ENCODE measurements at regions not wholly inside any gene's neighbourhood (a gene's known extent, or its start where the extent isn't known, plus 50 kb on each side); places are given as distances from the start of the nearest gene placed in this dataset.
"Not testable (repeated sequence)": the region's sequence is repeated elsewhere in the genome, so short reads cannot be mapped to it uniquely, and the experiment has no call there.

- Histone ChIP-seq H3K4me3 (ENCODE audit: insufficient read depth, low read depth, low read length) (no peak overlapping the region), H3K27me3 (ENCODE audit: control insufficient read depth, insufficient read depth, low read length) (no peaks in the 10 kb centered on the region), H3K36me3 (replicated peaks; ENCODE audit: control insufficient read depth, insufficient read depth, low read length) (no peaks in the 10 kb centered on the region)
- no peak for DNase-seq
These were observed 1339.1 kb downstream of the OLFM4 start for GRCh38 chr13:54367639-54368271.

- Histone ChIP-seq H3K4me3 (ENCODE audit: insufficient read depth, low read depth, low read length) (no peak overlapping the region), H3K36me3 (replicated peaks; ENCODE audit: control insufficient read depth, insufficient read depth, low read length) (no peaks in the 10 kb centered on the region), H3K27me3 (ENCODE audit: control insufficient read depth, insufficient read depth, low read length) (no peaks in the 10 kb centered on the region)
- no peak for DNase-seq
These were observed 1339.8 kb downstream of the OLFM4 start for GRCh38 chr13:54368387-54368786.

GRCh38 chr13:54373211-54373610 lies 1344.6 kb downstream of the OLFM4 start:
- no peaks in the 10 kb centered on the region for H3K36me3 ChIP-seq (replicated peaks; ENCODE audit: control insufficient read depth, insufficient read depth, low read length)
- DNase-seq = peak; percentile 31
- H3K4me3 ChIP-seq (ENCODE audit: insufficient read depth, low read depth, low read length) = no peak overlapping the region
- no peaks in the 10 kb centered on the region for H3K27me3 ChIP-seq (ENCODE audit: control insufficient read depth, insufficient read depth, low read length)

GRCh38 chr13:54379461-54379860 lies 1350.8 kb downstream of the OLFM4 start:
- peaks cover 4% of the 10 kb centered on the region for H3K27me3 ChIP-seq (ENCODE audit: control insufficient read depth, insufficient read depth, low read length)
- H3K4me3 ChIP-seq (ENCODE audit: insufficient read depth, low read depth, low read length) = no peak overlapping the region
- H3K36me3 ChIP-seq (replicated peaks; ENCODE audit: control insufficient read depth, insufficient read depth, low read length) = no peaks in the 10 kb centered on the region
- no peak for DNase-seq

- peak; percentile 41 for DNase-seq
- Histone ChIP-seq H3K4me3 (ENCODE audit: insufficient read depth, low read depth, low read length) (no peak overlapping the region), H3K27me3 (ENCODE audit: control insufficient read depth, insufficient read depth, low read length) (peaks cover 36% of the 10 kb centered on the region)
These were observed 1355.0 kb downstream of the OLFM4 start for GRCh38 chr13:54383604-54384003.

GRCh38 chr13:54387625-54388024 lies 1359.0 kb downstream of the OLFM4 start:
- Histone ChIP-seq H3K36me3 (replicated peaks; ENCODE audit: control insufficient read depth, insufficient read depth, low read length) (no peaks in the 10 kb centered on the region), H3K4me3 (ENCODE audit: insufficient read depth, low read depth, low read length) (no peak overlapping the region), H3K27me3 (ENCODE audit: control insufficient read depth, insufficient read depth, low read length) (peaks cover 45% of the 10 kb centered on the region)
- peak; percentile 24 for DNase-seq

More at GRCh38 chr13:54383604-54384003, 1355.0 kb downstream of the OLFM4 start:
- no peaks in the 10 kb centered on the region for H3K36me3 ChIP-seq (replicated peaks; ENCODE audit: control insufficient read depth, insufficient read depth, low read length)

GRCh38 chr13:54390841-54391240 lies 1362.2 kb downstream of the OLFM4 start:
- Histone ChIP-seq H3K36me3 (replicated peaks; ENCODE audit: control insufficient read depth, insufficient read depth, low read length) (no peaks in the 10 kb centered on the region), H3K27me3 (ENCODE audit: control insufficient read depth, insufficient read depth, low read length) (peaks cover 31% of the 10 kb centered on the region), H3K4me3 (ENCODE audit: insufficient read depth, low read depth, low read length) (no peak overlapping the region)
- no peak for DNase-seq

GRCh38 chr13:54394085-54394700 lies 1365.6 kb downstream of the OLFM4 start:
- Histone ChIP-seq H3K27me3 (ENCODE audit: control insufficient read depth, insufficient read depth, low read length) (peaks cover 4% of the 10 kb centered on the region; the same call in 1 of the 2 replicates), H3K36me3 (replicated peaks; ENCODE audit: control insufficient read depth, insufficient read depth, low read length) (no peaks in the 10 kb centered on the region), H3K4me3 (ENCODE audit: insufficient read depth, low read depth, low read length) (no peak overlapping the region)
- no peak for DNase-seq

GRCh38 chr13:54394908-54395307 lies 1366.3 kb downstream of the OLFM4 start:
- no peak for DNase-seq
- Histone ChIP-seq H3K27me3 (ENCODE audit: control insufficient read depth, insufficient read depth, low read length) (peaks cover 2% of the 10 kb centered on the region; the same call in 1 of the 2 replicates), H3K36me3 (replicated peaks; ENCODE audit: control insufficient read depth, insufficient read depth, low read length) (no peaks in the 10 kb centered on the region), H3K4me3 (ENCODE audit: insufficient read depth, low read depth, low read length) (no peak overlapping the region)

GRCh38 chr13:54402495-54402894 lies 1373.9 kb downstream of the OLFM4 start:
- H3K4me3 ChIP-seq (ENCODE audit: insufficient read depth, low read depth, low read length) = no peak overlapping the region
- H3K36me3 ChIP-seq (replicated peaks; ENCODE audit: control insufficient read depth, insufficient read depth, low read length) = no peaks in the 10 kb centered on the region
- no peak for DNase-seq
- H3K27me3 ChIP-seq (ENCODE audit: control insufficient read depth, insufficient read depth, low read length) = no peaks in the 10 kb centered on the region

GRCh38 chr13:54415753-54416366 lies 1387.2 kb downstream of the OLFM4 start:
- H3K36me3 ChIP-seq (replicated peaks; ENCODE audit: control insufficient read depth, insufficient read depth, low read length) = no peaks in the 10 kb centered on the region
- peak; percentile 7 for DNase-seq
- no peaks in the 10 kb centered on the region for H3K27me3 ChIP-seq (ENCODE audit: control insufficient read depth, insufficient read depth, low read length)
- no peak overlapping the region for H3K4me3 ChIP-seq (ENCODE audit: insufficient read depth, low read depth, low read length)

- not testable (repeated sequence) for DNase-seq; H3K4me3 ChIP-seq (ENCODE audit: insufficient read depth, low read depth, low read length); H3K36me3 ChIP-seq (replicated peaks; ENCODE audit: control insufficient read depth, insufficient read depth, low read length); H3K27me3 ChIP-seq (ENCODE audit: control insufficient read depth, insufficient read depth, low read length)
These were observed 1394.3 kb downstream of the OLFM4 start for GRCh38 chr13:54422946-54423345.

GRCh38 chr13:54424344-54424743 lies 1395.7 kb downstream of the OLFM4 start:
- no peak for DNase-seq
- H3K4me3 ChIP-seq (ENCODE audit: insufficient read depth, low read depth, low read length) = no peak overlapping the region
- no peaks in the 10 kb centered on the region for H3K36me3 ChIP-seq (replicated peaks; ENCODE audit: control insufficient read depth, insufficient read depth, low read length)
- H3K27me3 ChIP-seq (ENCODE audit: control insufficient read depth, insufficient read depth, low read length) = no peaks in the 10 kb centered on the region

GRCh38 chr13:54433493-54434206 lies 1405.0 kb downstream of the OLFM4 start:
- no peaks in the 10 kb centered on the region for H3K36me3 ChIP-seq (replicated peaks; ENCODE audit: control insufficient read depth, insufficient read depth, low read length)
- no peaks in the 10 kb centered on the region for H3K27me3 ChIP-seq (ENCODE audit: control insufficient read depth, insufficient read depth, low read length)
- DNase-seq = no peak
- H3K4me3 ChIP-seq (ENCODE audit: insufficient read depth, low read depth, low read length) = no peak overlapping the region

All from H7 (cell line).